Stimulated activated naive CD8-positive, alpha-beta T cell treated with anti-CD3 and anti-CD28 coated beads, Interleukin-15, amount 100 ng/mL, for 72 hours (primary cell): ENCODE measurements at regions not wholly inside any gene's neighbourhood (a gene's known extent, or its start where the extent isn't known, plus 50 kb on each side); places are given as distances from the start of the nearest gene placed in this dataset.
A peak's percentile ranks its signal among the peaks of the same experiment; 100 is the strongest.

Experiments
- ATAC-seq: fragments of 150-1000 bp; cut with Tn5 transposase; 2 replicates; pipeline ENCODE4 v1.10.0; 2021; ENCODE audit warnings: mild to moderate bottlenecking, moderate library complexity
- DNase-seq, 2 donors: peaks; one replicate each; pipeline ENCODE4 v3.0.0; 2021 to 2022
- H3K27ac Mint-ChIP-seq, 2 donors: one replicate each; pipeline ENCODE4 v1.8.0; 2022; ENCODE audit warnings: mild to moderate bottlenecking in 2 of 2, mixed read lengths in 2 of 2, moderate library complexity in 2 of 2
- H3K27me3 Mint-ChIP-seq: one replicate; pipeline ENCODE4 v1.8.0; 2022; ENCODE audit warnings: mixed read lengths
- H3K4me1 Mint-ChIP-seq: one replicate; pipeline ENCODE4 v1.8.0; 2022; ENCODE audit warnings: mild to moderate bottlenecking, mixed read lengths
- H3K4me3 Mint-ChIP-seq, 2 donors: one replicate each; pipeline ENCODE4 v1.8.0; 2022; ENCODE audit warnings: mild to moderate bottlenecking in 2 of 2, mixed read lengths in 2 of 2, moderate library complexity in 1 of 2
- H3K9me3 Mint-ChIP-seq, 2 donors: one replicate each; pipeline ENCODE4 v1.8.0; 2022; ENCODE audit warnings: mixed read lengths in 2 of 2

GRCh38 chr18:77461062-77461688 lies 211.5 kb downstream of the GALR1 start:
- H3K27ac Mint-ChIP-seq: peak overlapping the region in 1 of 2 donors; percentile 36
- no peak overlapping the region for H3K4me3 Mint-ChIP-seq
- ATAC-seq: no peak
- no peaks in the 10 kb centered on the region for H3K9me3 Mint-ChIP-seq
- H3K27me3 Mint-ChIP-seq: peaks cover 16% of the 10 kb centered on the region
- no peak for DNase-seq
- no peaks in the 10 kb centered on the region for H3K4me1 Mint-ChIP-seq

GRCh38 chr18:77464917-77465316 lies 215.3 kb downstream of the GALR1 start:
- Mint-ChIP-seq H3K27me3 (peaks cover 23% of the 10 kb centered on the region), H3K9me3 (no peaks in the 10 kb centered on the region), H3K4me3 (no peak overlapping the region), H3K27ac (no peak overlapping the region), H3K4me1 (no peaks in the 10 kb centered on the region)
- ATAC-seq: no peak
- DNase-seq: no peak

DNA sequence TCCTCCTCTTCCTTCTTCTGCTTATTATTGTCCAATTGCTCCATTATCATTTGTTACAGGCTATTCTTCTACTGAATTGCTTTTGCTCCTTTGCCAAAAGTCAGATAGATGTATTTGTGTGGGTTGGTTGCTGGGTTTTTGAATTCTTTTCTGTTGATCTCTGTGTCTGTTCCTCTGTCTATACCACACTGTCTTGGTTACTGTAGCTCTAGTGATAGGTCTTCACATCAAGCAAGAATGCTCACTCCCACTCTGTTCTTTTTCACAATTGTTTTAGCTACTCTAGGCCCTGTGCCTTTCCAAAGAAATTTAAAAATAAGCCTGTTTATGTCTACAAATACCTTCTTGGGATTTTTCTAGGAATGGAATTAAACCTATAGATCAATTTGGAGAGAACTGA lies 217.2 kb downstream of the GALR1 start:
- no peak overlapping the region for H3K27ac Mint-ChIP-seq
- H3K27me3 Mint-ChIP-seq: peaks cover 33% of the 10 kb centered on the region

GRCh38 chr18:77469131-77469530 lies 219.5 kb downstream of the GALR1 start:
- Mint-ChIP-seq H3K4me1 (no peaks in the 10 kb centered on the region), H3K4me3 (no peak overlapping the region), H3K9me3 (no peaks in the 10 kb centered on the region), H3K27me3 (peaks cover 24% of the 10 kb centered on the region), H3K27ac (no peak overlapping the region)
- no peak for ATAC-seq
- DNase-seq: no peak

More for the DNA sequence above, 217.2 kb downstream of the GALR1 start:
- no peaks in the 10 kb centered on the region for H3K9me3 Mint-ChIP-seq
- no peaks in the 10 kb centered on the region for H3K4me1 Mint-ChIP-seq
- ATAC-seq (no peak), DNase-seq (no peak)
- no peak overlapping the region for H3K4me3 Mint-ChIP-seq

- Mint-ChIP-seq H3K4me1 (no peaks in the 10 kb centered on the region), H3K27me3 (peaks cover 31% of the 10 kb centered on the region), H3K4me3 (no peak overlapping the region), H3K27ac (no peak overlapping the region), H3K9me3 (no peaks in the 10 kb centered on the region)
- DNase-seq (no peak), ATAC-seq (no peak)
Observed at GRCh38 chr18:77470569-77471413, 221.1 kb downstream of the GALR1 start.

DNA sequence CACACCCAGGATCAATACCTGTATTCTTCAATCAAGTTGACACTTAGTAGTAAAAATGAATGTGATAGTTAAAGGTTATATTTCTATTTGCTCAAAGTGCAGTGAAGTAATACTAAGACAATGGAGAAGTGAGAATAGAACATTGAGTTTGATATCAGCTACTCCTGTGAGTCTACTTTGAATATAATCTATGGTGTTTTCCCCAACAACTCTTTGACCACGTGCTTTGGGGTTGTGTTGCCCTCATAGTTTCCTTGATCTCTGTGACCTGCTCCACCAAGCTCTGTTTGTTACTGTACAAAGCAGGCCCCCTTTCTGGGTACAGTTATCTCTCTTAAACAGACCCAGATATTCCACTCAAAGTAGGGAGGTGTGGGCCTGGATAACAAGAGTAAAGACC lies 222.9 kb downstream of the GALR1 start:
- ATAC-seq: no peak
- Mint-ChIP-seq H3K27me3 (peaks cover 34% of the 10 kb centered on the region), H3K9me3 (no peaks in the 10 kb centered on the region), H3K4me3 (no peak overlapping the region), H3K27ac (no peak overlapping the region), H3K4me1 (no peaks in the 10 kb centered on the region)
- no peak for DNase-seq

DNA sequence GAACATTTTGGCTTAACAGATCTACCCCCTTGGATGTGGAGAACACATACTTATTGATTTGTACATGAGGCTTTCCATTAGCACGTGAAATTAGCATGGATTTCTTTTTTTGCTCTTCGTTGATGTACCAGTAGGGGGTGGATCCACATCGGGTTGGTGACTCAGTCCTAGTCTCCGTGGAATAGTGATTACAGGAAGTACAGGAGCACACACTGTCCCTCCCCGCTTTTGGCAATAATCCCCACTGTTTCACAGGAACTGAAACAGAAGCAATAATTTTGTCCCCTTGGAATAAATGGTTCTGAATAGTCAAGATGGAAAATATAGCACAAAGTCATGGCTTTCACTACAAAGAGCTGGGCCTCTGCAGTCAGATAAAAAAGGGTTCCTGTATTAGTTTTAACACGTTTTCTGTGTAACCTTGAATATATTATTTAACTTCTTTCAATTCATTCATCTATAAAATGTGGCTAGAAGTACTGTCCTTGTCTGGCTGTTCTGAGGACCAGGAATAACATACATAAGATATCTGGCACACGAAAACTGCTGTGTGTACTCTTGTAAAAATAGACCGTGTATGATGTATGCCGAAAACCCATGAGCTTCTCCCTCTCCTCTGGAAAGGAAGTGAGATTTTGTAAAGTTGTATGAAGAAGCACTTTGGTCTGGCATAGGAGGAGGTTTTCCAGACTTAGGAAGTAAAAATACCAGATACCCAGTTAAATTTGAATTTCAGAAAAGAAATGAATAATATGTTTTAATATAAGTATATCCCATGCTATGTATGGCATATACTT lies 229.2 kb downstream of the GALR1 start:
- Mint-ChIP-seq H3K9me3 (no peaks in the 10 kb centered on the region), H3K27ac (no peak overlapping the region), H3K4me1 (no peaks in the 10 kb centered on the region), H3K27me3 (peaks cover 15% of the 10 kb centered on the region), H3K4me3 (no peak overlapping the region)
- DNase-seq: no peak
- no peak for ATAC-seq

GRCh38 chr18:77481541-77481940 lies 231.9 kb downstream of the GALR1 start:
- DNase-seq: no peak

GRCh38 chr18:77482190-77483085 lies 232.8 kb downstream of the GALR1 start:
- peaks cover 1% of the 10 kb centered on the region for H3K27me3 Mint-ChIP-seq
- H3K4me1 Mint-ChIP-seq: no peaks in the 10 kb centered on the region
- no peak overlapping the region for H3K4me3 Mint-ChIP-seq
- peaks cover 0 to 10% of the 10 kb centered on the region in 2 donors for H3K9me3 Mint-ChIP-seq
- no peak overlapping the region for H3K27ac Mint-ChIP-seq
- DNase-seq (no peak), ATAC-seq (no peak)

More at GRCh38 chr18:77481541-77481940, 231.9 kb downstream of the GALR1 start:
- no peak overlapping the region for H3K4me3 Mint-ChIP-seq
- no peak overlapping the region for H3K27ac Mint-ChIP-seq
- peaks cover 2% of the 10 kb centered on the region for H3K27me3 Mint-ChIP-seq
- ATAC-seq: no peak
- peaks cover 0 to 10% of the 10 kb centered on the region in 2 donors for H3K9me3 Mint-ChIP-seq
- no peaks in the 10 kb centered on the region for H3K4me1 Mint-ChIP-seq

- DNase-seq (no peak), ATAC-seq (no peak)
- peaks cover 0 to 20% of the 10 kb centered on the region in 2 donors for H3K9me3 Mint-ChIP-seq
- no peak overlapping the region for H3K4me3 Mint-ChIP-seq
- no peaks in the 10 kb centered on the region for H3K4me1 Mint-ChIP-seq
- H3K27ac Mint-ChIP-seq: no peak overlapping the region
- H3K27me3 Mint-ChIP-seq: peaks cover 15% of the 10 kb centered on the region
Observed at GRCh38 chr18:77486985-77487384, 237.3 kb downstream of the GALR1 start.

DNA sequence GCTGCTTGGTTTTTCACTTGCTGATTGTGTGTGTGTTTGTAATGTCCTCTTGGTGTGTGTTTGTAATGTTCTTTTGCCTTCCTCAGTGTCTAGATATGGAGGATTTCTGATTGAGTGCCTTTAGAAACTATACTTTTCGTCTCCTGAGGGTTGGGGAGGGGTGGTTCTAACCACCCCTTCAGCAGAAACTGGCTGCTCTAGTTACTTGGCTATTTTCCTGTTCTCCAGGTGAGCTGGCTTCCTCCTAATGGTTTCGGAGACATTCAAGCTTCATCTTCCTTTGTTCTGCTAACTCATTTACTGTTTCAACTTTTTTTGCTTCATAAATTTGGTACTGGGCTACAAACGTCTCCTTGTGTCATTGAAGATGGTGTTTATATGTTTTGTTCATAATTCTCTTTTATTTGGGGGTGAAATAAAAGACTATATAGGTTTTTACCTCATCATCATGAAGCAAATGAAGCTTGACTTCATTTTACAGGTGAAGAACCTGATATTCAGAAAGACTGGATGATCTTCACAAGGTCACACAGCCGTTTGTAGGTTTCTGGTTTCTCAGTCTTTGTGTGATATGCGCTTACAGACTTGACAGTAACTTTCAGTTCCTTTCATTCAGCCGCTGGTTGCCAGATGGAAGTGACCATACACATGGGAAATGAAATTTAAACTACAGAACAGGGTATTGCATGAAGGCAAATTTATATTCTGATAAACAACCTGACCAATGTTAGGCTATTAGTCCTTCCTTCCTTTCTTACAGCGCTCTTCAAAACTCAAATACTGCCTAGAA lies 238.5 kb downstream of the GALR1 start:
- DNase-seq: no peak
- no peak for ATAC-seq
- Mint-ChIP-seq H3K27ac (no peak overlapping the region), H3K9me3 (peaks cover 0 to 20% of the 10 kb centered on the region in 2 donors), H3K4me3 (no peak overlapping the region), H3K27me3 (peaks cover 26% of the 10 kb centered on the region), H3K4me1 (no peaks in the 10 kb centered on the region)

- Mint-ChIP-seq H3K4me1 (no peaks in the 10 kb centered on the region), H3K4me3 (no peak overlapping the region), H3K27me3 (peaks cover 21% of the 10 kb centered on the region), H3K27ac (peak overlapping the region in 1 of 2 donors; percentile 77), H3K9me3 (peaks cover 0 to 14% of the 10 kb centered on the region in 2 donors)
- DNase-seq (no peak), ATAC-seq (no peak)
Observed at GRCh38 chr18:77495079-77495478, 245.4 kb downstream of the GALR1 start.

GRCh38 chr18:77495982-77496690 lies 246.5 kb downstream of the GALR1 start:
- Mint-ChIP-seq H3K4me3 (no peak overlapping the region), H3K4me1 (no peaks in the 10 kb centered on the region), H3K27ac (no peak overlapping the region), H3K9me3 (peaks cover 0 to 9% of the 10 kb centered on the region in 2 donors), H3K27me3 (peaks cover 21% of the 10 kb centered on the region)
- DNase-seq: no peak
- ATAC-seq: no peak

DNA sequence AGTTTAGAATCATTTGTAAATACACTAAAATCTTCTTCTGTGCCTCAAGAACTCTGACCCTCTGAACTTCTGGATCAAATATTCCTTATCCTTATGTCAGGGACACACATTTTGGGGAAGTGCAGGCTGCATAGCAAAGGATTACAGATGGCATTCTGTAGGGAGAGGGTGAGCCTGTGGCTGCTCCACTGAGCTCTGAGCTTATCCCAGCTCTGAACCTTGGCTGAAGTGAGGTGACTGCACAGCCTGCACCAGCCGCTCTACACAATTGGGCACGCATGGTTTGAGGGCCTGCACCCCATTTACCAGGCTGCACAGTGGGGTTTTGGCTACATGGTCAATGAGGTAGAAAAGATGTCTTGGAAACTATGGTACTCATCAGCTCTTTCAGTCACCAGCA lies 251.6 kb downstream of the GALR1 start:
- no peak for ATAC-seq
- Mint-ChIP-seq H3K9me3 (peaks cover 0 to 9% of the 10 kb centered on the region in 2 donors), H3K4me3 (no peak overlapping the region), H3K27me3 (no peaks in the 10 kb centered on the region), H3K27ac (no peak overlapping the region), H3K4me1 (no peaks in the 10 kb centered on the region)
- DNase-seq: no peak
